ENCODE measurements at regions not wholly inside any gene's neighbourhood (a gene's known extent, or its start where the extent isn't known, plus 50 kb on each side); places are given as distances from the start of the nearest gene placed in this dataset.

GRCh38 chr1:8089535-8090228 is 63.6 kb upstream of the ERRFI1 start:
- ATAC-seq (ENCODE audit: insufficient number of reproducible peaks, low FRiP score, low read depth) (no peak), DNase-seq (ENCODE audit: low spot score) (no peak)
- H3K27me3 ChIP-seq (replicated peaks; ENCODE audit: insufficient read depth): no peaks in the 10 kb centered on the region
- peak overlapping the region in 1 of 2 donors; percentile 76 for H3K27ac ChIP-seq
- no peak for TF ChIP-seq CTCF (IDR thresholded peaks at IDR 0.05)
- no peaks in the 10 kb centered on the region for H3K9me3 ChIP-seq
- H3K4me3 ChIP-seq: no peak overlapping the region
- H3K36me3 ChIP-seq: no peaks in the 10 kb centered on the region
- peaks cover 16 to 30% of the 10 kb centered on the region in 2 donors for H3K4me1 ChIP-seq (ENCODE audit: control insufficient read depth in 1 of 2, low read depth in 2 of 2)

DNA sequence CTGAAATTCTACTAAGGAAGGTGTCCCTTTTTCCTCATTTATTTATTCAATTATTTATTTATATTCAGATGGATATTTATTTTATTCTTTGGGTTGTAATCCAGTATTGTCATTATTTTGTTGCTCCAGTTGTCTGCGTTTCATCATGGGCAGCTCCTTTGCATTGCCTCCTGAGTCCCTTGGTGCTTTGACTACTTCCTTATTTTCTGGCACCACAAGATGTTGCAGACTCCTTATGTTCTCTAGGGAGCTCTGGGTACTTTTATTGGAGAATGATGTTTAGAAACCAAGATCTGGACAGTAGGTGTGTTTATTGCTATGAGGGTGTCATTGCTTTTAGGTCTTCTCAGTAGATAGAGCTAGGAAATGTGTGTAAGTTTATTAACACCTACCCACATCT is 59.9 kb upstream of the ERRFI1 start:
- Histone ChIP-seq H3K4me3 (no peak overlapping the region), H3K4me1 (ENCODE audit: control insufficient read depth in 1 of 2, low read depth in 2 of 2) (peaks cover 29 to 39% of the 10 kb centered on the region in 2 donors), H3K9me3 (no peaks in the 10 kb centered on the region), H3K27me3 (replicated peaks; ENCODE audit: insufficient read depth) (no peaks in the 10 kb centered on the region), H3K36me3 (no peaks in the 10 kb centered on the region), H3K27ac (no peak overlapping the region)
- no peak for ATAC-seq (ENCODE audit: insufficient number of reproducible peaks, low FRiP score, low read depth)
- no peak for TF ChIP-seq CTCF (IDR thresholded peaks at IDR 0.05)
- no peak for DNase-seq (ENCODE audit: low spot score)

- no peak for TF ChIP-seq CTCF (IDR thresholded peaks at IDR 0.05)
- no peak overlapping the region for H3K4me3 ChIP-seq
- no peaks in the 10 kb centered on the region for H3K27me3 ChIP-seq (replicated peaks; ENCODE audit: insufficient read depth)
- DNase-seq (ENCODE audit: low spot score) (no peak), ATAC-seq (ENCODE audit: insufficient number of reproducible peaks, low FRiP score, low read depth) (no peak)
- H3K9me3 ChIP-seq: no peaks in the 10 kb centered on the region
- no peak overlapping the region for H3K27ac ChIP-seq
- peaks cover 21 to 28% of the 10 kb centered on the region in 2 donors for H3K4me1 ChIP-seq (ENCODE audit: control insufficient read depth in 1 of 2, low read depth in 2 of 2)
- H3K36me3 ChIP-seq: no peaks in the 10 kb centered on the region
Observed at GRCh38 chr1:8084913-8085312, 58.8 kb upstream of the ERRFI1 start.

DNA sequence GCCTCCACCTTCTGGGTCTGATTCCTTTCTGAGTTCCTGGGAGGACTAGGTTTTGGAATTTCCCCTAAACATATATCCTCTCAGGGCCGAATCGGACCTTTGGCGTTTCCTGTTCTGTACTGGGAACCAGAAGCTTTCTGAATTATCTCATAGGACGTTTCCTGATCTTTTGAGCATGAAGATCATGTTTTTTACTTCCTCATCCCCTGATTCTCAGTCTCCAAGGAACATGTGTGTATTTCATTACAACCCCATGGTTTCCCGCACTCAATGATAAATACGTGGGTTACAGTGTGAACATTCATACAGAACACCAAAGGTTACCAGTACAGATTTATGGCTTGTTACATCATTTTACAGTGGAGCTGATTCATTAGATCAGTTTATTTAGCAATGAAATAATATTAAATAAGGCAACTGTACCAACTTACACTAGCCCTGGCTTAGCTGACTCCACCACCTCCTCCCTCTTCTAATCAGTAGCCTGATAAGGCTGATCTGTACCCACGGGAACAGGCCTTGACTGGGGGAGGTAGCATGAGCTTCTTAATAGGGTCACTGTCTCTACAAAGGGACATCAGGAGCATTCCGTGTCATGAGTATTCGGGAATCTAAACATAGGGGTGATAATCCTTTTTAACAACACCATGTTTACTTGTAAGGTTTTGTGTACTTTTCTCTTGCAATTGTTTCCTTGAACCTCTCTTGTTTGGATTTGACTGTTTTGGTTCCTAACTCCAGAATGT is 57.8 kb upstream of the ERRFI1 start:
- no peak for ATAC-seq (ENCODE audit: insufficient number of reproducible peaks, low FRiP score, low read depth)
- TF ChIP-seq CTCF (IDR thresholded peaks at IDR 0.05): no peak
- H3K27me3 ChIP-seq (replicated peaks; ENCODE audit: insufficient read depth): no peaks in the 10 kb centered on the region

DNA sequence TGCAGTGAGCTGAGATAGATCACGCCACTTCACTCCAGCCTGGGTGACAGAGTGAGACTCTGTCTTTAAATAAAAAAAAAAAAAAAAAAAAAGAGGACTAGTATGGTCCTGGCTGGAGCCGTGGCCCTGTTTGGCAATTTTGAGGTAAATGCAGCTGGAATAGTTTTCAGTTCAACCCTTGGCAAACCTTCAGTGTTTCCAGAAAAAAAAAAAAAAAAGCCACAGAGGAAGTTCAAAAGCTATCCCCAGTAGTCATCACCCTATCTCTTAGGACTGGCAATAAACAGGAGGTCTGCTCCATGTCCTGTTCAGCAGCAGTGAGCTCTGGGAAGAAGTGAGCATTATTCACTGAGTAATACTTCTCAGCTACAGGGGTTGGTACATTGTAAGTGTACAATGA is 56.8 kb upstream of the ERRFI1 start:
- ATAC-seq (ENCODE audit: insufficient number of reproducible peaks, low FRiP score, low read depth) (no peak), DNase-seq (ENCODE audit: low spot score) (no peak)
- no peak overlapping the region for H3K4me3 ChIP-seq
- no peaks in the 10 kb centered on the region for H3K36me3 ChIP-seq
- H3K4me1 ChIP-seq (ENCODE audit: control insufficient read depth in 1 of 2, low read depth in 2 of 2): peaks cover 27 to 35% of the 10 kb centered on the region in 2 donors
- H3K27me3 ChIP-seq (replicated peaks; ENCODE audit: insufficient read depth): no peaks in the 10 kb centered on the region
- no peaks in the 10 kb centered on the region for H3K9me3 ChIP-seq
- H3K27ac ChIP-seq: peak overlapping the region; percentile 50 to 66
- TF ChIP-seq CTCF (IDR thresholded peaks at IDR 0.05): no peak

More for the DNA sequence above, 57.8 kb upstream of the ERRFI1 start:
- Histone ChIP-seq H3K9me3 (no peaks in the 10 kb centered on the region), H3K4me3 (peak overlapping the region; percentile 20), H3K27ac (peak overlapping the region; percentile 50 to 66), H3K4me1 (ENCODE audit: control insufficient read depth in 1 of 2, low read depth in 2 of 2) (peaks cover 19 to 26% of the 10 kb centered on the region in 2 donors), H3K36me3 (no peaks in the 10 kb centered on the region)
- no peak for DNase-seq (ENCODE audit: low spot score)

Data from thoracic aorta (tissue), 2 donors.